Parathyroid adenoma (tissue), 2 donors: ENCODE measurements at regions not wholly inside any gene's neighbourhood (a gene's known extent, or its start where the extent isn't known, plus 50 kb on each side); places are given as distances from the start of the nearest gene placed in this dataset.
"Not testable (repeated sequence)": the region's sequence is repeated elsewhere in the genome, so short reads cannot be mapped to it uniquely, and the experiment has no call there.

Source experiments
- H2AFZ ChIP-seq: fragments of 300-600 bp; sonication (generic); one replicate; pipeline ENCODE4 v1.7.0; 2017; ENCODE audit warnings: antibody characterized with exemption, mild to moderate bottlenecking
- H3K27ac ChIP-seq: fragments of 300-600 bp; sonication (generic); one replicate; pipeline ENCODE4 v1.7.0; 2017
- H3K27me3 ChIP-seq: fragments of 300-600 bp; sonication (generic); one replicate; pipeline ENCODE4 v1.7.0; 2017; ENCODE audit warnings: low read length; ENCODE audit not compliant: control insufficient read depth, insufficient read depth
- H3K36me3 ChIP-seq: fragments of 300-600 bp; sonication (generic); one replicate; pipeline ENCODE4 v1.7.0; 2017; ENCODE audit warnings: low read length; ENCODE audit not compliant: control insufficient read depth, insufficient read depth
- H3K4me1 ChIP-seq: fragments of 300-600 bp; sonication (generic); one replicate; pipeline ENCODE4 v1.7.0; 2017; ENCODE audit warnings: control low read depth
- H3K4me2 ChIP-seq: fragments of 300-600 bp; sonication (generic); one replicate; pipeline ENCODE4 v1.7.0; 2017; ENCODE audit warnings: low read length
- H3K4me3 ChIP-seq: fragments of 300-600 bp; sonication (generic); one replicate; pipeline ENCODE4 v1.7.0; 2017; ENCODE audit warnings: low read depth, low read length
- H3K79me2 ChIP-seq: fragments of 300-600 bp; sonication (generic); one replicate; pipeline ENCODE4 v1.7.0; 2017; ENCODE audit warnings: control low read depth
- H3K9ac ChIP-seq: fragments of 300-600 bp; sonication (generic); one replicate; pipeline ENCODE4 v1.7.0; 2017; ENCODE audit warnings: mild to moderate bottlenecking
- H3K9me3 ChIP-seq: fragments of 300-600 bp; sonication (generic); one replicate; pipeline ENCODE4 v1.7.0; 2017; ENCODE audit warnings: low read length; ENCODE audit not compliant: control insufficient read depth
- TF ChIP-seq, protein P1 (sequence below): fragments of 300-600 bp; sonication (generic); IDR thresholded peaks from one replicate; pipeline ENCODE4 v1.7.0; 2017; ENCODE audit warnings: antibody characterized with exemption, mild to moderate bottlenecking
- donor health status: primary hyperparathyroidism.

DNA sequence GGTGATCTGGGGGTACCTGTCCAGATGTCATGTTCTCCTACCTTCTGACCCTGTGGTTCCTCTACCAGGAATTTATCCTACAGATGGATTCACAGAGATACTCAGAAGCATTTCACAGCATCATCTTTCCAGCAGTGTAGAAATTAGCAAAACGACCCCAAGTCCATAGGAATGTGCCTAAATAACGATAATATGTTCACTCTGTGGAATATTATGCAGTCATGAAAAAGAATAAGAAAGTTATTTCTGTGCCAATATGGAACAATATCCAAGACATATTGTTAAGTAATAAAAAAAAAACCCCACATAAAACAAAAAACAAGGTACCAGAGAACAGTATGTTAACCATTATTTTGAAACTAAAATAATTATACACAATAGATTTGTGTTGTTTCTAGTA is 123.8 kb upstream of the SDK1 start:
- Histone ChIP-seq H3K4me1 (no peaks in the 10 kb centered on the region), H3K4me2 (no peak overlapping the region), H3K4me3 (no peak overlapping the region), H3K9me3 (no peaks in the 10 kb centered on the region), H3K36me3 (no peaks in the 10 kb centered on the region), H3K79me2 (no peaks in the 10 kb centered on the region), H2AFZ (no peak overlapping the region), H3K27ac (no peak overlapping the region), H3K27me3 (no peaks in the 10 kb centered on the region), H3K9ac (no peak overlapping the region)
- TF ChIP-seq, protein P1, sequence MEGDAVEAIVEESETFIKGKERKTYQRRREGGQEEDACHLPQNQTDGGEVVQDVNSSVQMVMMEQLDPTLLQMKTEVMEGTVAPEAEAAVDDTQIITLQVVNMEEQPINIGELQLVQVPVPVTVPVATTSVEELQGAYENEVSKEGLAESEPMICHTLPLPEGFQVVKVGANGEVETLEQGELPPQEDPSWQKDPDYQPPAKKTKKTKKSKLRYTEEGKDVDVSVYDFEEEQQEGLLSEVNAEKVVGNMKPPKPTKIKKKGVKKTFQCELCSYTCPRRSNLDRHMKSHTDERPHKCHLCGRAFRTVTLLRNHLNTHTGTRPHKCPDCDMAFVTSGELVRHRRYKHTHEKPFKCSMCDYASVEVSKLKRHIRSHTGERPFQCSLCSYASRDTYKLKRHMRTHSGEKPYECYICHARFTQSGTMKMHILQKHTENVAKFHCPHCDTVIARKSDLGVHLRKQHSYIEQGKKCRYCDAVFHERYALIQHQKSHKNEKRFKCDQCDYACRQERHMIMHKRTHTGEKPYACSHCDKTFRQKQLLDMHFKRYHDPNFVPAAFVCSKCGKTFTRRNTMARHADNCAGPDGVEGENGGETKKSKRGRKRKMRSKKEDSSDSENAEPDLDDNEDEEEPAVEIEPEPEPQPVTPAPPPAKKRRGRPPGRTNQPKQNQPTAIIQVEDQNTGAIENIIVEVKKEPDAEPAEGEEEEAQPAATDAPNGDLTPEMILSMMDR: no peak

DNA sequence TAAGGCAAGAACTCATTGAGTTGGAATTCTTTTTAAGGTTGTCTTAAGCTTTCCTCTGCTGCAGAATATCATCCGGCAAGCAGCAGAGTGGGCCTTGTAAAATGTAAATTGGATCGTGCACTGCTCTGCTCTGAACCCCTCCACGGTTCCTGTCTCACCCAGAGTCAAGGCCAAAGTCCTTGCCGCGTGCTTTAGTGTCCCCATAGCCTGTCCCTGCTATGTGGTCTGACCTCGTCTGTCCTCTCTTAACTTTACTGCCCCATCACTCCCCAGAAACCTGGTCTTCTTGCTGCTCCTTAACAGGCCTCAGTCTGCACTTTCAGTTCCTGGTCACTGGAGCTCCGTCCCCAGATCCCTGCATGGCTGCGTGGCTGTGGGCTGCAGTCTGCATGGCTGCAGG is 121.6 kb upstream of the SDK1 start:
- H3K9me3 ChIP-seq: no peaks in the 10 kb centered on the region
- no peaks in the 10 kb centered on the region for H3K27me3 ChIP-seq
- H3K27ac ChIP-seq: no peak overlapping the region
- no peak overlapping the region for H3K4me3 ChIP-seq
- TF ChIP-seq, protein P1: no peak
- H2AFZ ChIP-seq: no peak overlapping the region
- no peaks in the 10 kb centered on the region for H3K4me1 ChIP-seq
- H3K4me2 ChIP-seq: no peak overlapping the region
- H3K79me2 ChIP-seq: no peaks in the 10 kb centered on the region
- H3K9ac ChIP-seq: no peak overlapping the region
- H3K36me3 ChIP-seq: no peaks in the 10 kb centered on the region

DNA sequence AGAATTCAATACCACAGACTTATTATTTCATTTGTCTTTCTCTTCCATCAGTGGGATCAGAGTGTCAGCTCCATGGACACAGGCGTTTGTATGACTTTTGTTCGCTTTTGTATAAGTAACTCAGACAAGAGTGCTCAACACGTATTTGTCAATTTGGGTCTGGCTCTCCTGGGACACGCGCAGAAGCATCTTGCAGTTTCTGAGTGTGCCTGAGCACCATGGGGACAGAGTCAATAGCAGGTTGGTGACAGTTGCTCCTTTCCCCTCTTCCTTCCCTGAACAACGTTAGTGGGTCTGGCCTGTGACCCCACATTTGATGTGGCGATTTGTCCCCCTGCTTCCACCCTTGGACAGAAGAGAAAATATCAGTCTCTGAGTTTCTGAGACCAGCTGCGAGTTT is 120.4 kb upstream of the SDK1 start:
- TF ChIP-seq, protein P1: no peak
- Histone ChIP-seq H3K27ac (no peak overlapping the region), H3K9ac (no peak overlapping the region), H3K4me2 (no peak overlapping the region), H3K4me3 (no peak overlapping the region), H3K4me1 (no peaks in the 10 kb centered on the region), H2AFZ (no peak overlapping the region), H3K36me3 (no peaks in the 10 kb centered on the region), H3K27me3 (no peaks in the 10 kb centered on the region), H3K9me3 (no peaks in the 10 kb centered on the region), H3K79me2 (no peaks in the 10 kb centered on the region)

DNA sequence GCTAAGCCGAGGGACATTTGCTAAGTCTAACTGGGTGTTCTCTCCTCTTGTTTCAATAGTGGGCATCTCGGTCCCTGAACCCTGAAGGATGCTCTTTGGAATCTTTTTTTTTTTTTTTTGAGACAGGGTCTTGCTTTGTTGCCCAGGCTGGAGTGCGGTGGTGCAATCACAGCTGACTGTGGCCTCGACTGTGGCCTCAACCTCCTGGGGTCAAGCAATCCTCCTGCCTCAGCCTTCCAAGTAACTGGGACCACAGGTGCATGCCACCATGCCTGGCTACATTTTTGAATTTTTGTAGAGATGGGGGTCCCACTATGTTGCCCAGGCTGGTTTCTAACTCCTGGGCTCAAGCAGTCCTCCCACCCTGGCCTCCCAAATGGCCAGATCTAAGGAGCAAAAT is 119.0 kb upstream of the SDK1 start:
- H3K27me3 ChIP-seq, H3K9ac ChIP-seq, H3K4me2 ChIP-seq, H2AFZ ChIP-seq, H3K27ac ChIP-seq, H3K4me1 ChIP-seq, H3K79me2 ChIP-seq, H3K36me3 ChIP-seq, H3K9me3 ChIP-seq, H3K4me3 ChIP-seq: not testable (repeated sequence)

DNA sequence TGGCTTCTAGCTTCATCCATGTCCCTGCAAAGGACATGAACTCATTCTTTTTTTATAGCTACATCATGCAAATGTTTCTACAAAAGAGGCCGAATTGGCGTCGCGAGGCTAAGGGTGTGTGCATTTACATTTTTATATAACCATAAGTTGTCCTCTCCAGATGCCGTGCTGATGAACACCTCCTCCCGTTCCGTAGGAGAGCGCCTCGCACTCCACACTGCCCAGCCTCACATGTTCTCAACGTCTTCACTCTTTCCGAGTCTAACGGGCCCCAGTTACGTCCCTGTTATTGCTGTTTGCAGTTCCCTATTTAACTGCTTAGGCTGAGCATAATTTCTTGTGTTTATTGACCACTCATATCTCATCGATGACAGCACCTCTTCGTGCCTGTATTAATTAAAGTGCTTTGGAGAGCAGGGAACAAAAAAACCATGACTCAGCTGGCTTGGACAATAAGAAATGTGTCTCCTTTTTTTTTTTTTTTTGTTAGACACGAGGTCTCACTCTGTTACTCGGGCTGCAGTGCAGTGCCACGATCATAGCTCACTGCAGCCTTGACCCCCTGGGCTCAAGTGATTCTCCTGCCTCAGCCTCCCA is 113.5 kb upstream of the SDK1 start:
- H3K4me1 ChIP-seq: no peaks in the 10 kb centered on the region
- H3K9me3 ChIP-seq: no peaks in the 10 kb centered on the region
- H3K79me2 ChIP-seq: no peaks in the 10 kb centered on the region
- H3K27ac ChIP-seq: no peak overlapping the region
- H3K9ac ChIP-seq: no peak overlapping the region
- no peak overlapping the region for H2AFZ ChIP-seq
- no peaks in the 10 kb centered on the region for H3K36me3 ChIP-seq
- no peak overlapping the region for H3K4me3 ChIP-seq
- H3K4me2 ChIP-seq: no peak overlapping the region
- no peaks in the 10 kb centered on the region for H3K27me3 ChIP-seq
- TF ChIP-seq, protein P1: no peak
